ENCODE measurements at regions not wholly inside any gene's neighbourhood (a gene's known extent, or its start where the extent isn't known, plus 50 kb on each side); places are given as distances from the start of the nearest gene placed in this dataset.

DNA sequence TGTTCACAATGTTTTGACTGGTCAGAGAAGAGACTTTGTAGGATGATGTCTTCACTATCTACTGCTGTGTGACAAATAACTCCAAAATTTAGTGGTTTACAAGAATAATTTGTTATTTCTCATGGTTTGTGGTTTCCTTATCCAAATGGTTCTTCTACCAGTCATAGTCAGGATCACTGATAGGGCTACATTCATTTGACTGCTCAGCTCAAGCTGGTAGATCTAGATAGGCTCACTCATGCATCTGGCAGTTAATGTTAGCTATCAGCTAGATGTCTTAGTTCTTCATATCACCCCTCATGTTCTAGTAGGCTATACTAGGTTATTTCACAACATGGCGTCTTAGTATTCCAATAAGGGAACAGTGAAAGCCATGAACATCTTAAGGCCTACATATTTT, 131.0 kb downstream of the ID4 start:
- H3K4me3 ChIP-seq (ENCODE audit: low read depth, low read length) = no peak overlapping the region
- no peak for DNase-seq (ENCODE audit: low read depth)
- TF ChIP-seq, protein P1, sequence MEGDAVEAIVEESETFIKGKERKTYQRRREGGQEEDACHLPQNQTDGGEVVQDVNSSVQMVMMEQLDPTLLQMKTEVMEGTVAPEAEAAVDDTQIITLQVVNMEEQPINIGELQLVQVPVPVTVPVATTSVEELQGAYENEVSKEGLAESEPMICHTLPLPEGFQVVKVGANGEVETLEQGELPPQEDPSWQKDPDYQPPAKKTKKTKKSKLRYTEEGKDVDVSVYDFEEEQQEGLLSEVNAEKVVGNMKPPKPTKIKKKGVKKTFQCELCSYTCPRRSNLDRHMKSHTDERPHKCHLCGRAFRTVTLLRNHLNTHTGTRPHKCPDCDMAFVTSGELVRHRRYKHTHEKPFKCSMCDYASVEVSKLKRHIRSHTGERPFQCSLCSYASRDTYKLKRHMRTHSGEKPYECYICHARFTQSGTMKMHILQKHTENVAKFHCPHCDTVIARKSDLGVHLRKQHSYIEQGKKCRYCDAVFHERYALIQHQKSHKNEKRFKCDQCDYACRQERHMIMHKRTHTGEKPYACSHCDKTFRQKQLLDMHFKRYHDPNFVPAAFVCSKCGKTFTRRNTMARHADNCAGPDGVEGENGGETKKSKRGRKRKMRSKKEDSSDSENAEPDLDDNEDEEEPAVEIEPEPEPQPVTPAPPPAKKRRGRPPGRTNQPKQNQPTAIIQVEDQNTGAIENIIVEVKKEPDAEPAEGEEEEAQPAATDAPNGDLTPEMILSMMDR (IDR thresholded peaks at IDR 0.05; ENCODE audit: insufficient read depth, low read depth, low read length, missing control alignments) = no peak

DNA sequence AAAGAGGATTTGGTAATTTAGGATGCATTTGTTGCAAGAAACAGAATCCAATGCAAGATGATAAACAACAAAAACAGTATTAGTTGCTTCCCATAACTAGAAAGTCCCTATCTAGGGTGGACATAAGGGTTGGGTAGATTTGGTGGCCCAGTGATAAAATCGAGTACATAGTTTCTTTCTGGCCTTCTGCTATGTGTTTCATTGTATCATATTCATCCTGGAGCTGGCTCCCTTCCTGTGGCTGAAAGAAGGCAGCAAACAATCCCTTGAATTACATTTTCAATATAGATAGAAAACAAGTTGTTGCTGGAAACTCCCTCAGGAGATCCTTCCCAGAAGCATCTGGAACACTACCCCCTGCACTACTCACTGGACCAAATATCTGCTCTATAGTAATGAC, 135.1 kb downstream of the ID4 start:
- TF ChIP-seq, protein P1 (IDR thresholded peaks at IDR 0.05; ENCODE audit: insufficient read depth, low read depth, low read length, missing control alignments) = no peak
- DNase-seq (ENCODE audit: low read depth) = no peak
- no peak overlapping the region for H3K4me3 ChIP-seq (ENCODE audit: low read depth, low read length)

DNA sequence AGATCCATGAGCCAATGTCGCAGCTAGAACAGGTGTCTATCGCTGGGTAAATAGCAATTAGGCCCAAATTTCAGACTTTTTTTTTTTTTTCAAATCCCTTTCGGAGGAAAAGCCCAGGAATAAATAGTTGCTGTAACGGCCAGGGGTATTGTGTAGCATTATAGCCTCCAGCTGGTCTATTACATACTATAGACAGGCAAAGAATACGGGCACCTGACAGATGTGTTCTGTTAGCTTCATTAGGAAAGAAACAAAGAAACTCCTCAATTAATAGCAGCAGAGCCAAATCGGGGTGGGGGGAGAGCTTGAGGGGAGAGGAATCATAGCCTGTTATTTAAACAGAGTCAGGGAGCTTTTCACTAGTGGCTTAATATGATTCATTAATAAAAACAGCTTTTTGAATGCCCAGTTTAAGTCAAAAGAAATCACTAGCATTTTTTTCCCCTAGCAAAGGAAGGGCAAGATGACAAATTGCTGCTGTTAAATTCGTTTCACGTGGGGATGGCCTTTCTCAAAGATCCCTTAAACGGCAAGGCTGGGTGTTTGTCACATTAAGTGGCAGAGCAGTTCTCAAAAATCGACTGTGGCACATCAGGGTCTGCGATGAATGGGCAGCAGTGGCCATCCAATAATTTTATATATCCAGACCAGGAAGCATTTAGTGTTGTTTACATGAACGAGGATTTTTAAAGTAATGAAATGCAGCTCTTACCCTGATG, 139.4 kb downstream of the ID4 start:
- TF ChIP-seq, protein P1 (IDR thresholded peaks at IDR 0.05; ENCODE audit: insufficient read depth, low read depth, low read length, missing control alignments) = no peak
- no peak overlapping the region for H3K4me3 ChIP-seq (ENCODE audit: low read depth, low read length)
- DNase-seq (ENCODE audit: low read depth) = no peak

DNA sequence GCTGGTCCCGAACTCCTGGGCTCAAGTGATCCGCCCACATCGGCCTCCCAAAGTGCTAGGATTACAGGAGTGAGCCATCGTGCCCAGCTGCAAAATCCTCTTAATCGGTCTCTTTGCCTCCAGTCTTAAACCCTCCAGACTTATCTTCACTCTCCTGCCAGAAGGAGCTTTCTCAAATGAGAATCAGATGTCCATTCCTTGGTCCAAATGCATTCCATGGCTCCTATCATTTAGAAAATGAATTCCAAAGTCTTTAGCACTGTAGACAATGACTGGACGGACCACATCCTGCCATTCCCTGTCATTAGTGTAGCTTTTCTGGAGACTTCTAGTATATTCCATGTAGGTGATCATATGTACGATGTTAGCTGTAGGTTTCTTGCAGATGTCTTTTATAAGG, 141.9 kb downstream of the ID4 start:
- TF ChIP-seq, protein P1 (IDR thresholded peaks at IDR 0.05; ENCODE audit: insufficient read depth, low read depth, low read length, missing control alignments) = no peak
- H3K4me3 ChIP-seq (ENCODE audit: low read depth, low read length) = no peak overlapping the region
- no peak for DNase-seq (ENCODE audit: low read depth)

GRCh38 chr6:19979986-19980385, 142.8 kb downstream of the ID4 start:
- TF ChIP-seq, protein P1 (IDR thresholded peaks at IDR 0.05; ENCODE audit: insufficient read depth, low read depth, low read length, missing control alignments) = no peak
- no peak overlapping the region for H3K4me3 ChIP-seq (ENCODE audit: low read depth, low read length)
- no peak for DNase-seq (ENCODE audit: low read depth)

DNA sequence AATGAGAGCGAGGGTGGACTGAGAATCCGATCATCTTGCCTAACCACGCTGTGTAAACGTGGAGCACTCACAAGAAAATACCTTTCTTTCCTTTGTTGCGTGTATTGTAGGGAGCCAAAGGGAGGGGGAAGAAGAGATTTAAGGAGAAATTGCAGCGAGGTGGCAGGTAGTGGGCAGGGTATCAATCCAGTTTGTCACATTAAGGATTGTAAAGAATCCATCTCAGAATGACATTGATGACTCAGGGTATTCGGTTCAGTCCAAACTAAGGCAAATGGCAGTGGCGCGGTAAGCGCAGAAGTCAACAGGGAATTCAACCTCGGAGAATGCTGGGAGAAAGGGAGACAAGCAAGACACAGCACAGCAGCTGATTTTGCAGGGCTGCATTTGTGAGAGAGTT, 146.2 kb downstream of the ID4 start:
- DNase-seq (ENCODE audit: low read depth) = no peak
- no peak overlapping the region for H3K4me3 ChIP-seq (ENCODE audit: low read depth, low read length)
- TF ChIP-seq, protein P1 (IDR thresholded peaks at IDR 0.05; ENCODE audit: insufficient read depth, low read depth, low read length, missing control alignments) = no peak
